K562 (cell line): ENCODE measurements at regions not wholly inside any gene's neighbourhood (a gene's known extent, or its start where the extent isn't known, plus 50 kb on each side); places are given as distances from the start of the nearest gene placed in this dataset.

Source experiments
- ATAC-seq: fragments of 200-7000 bp; cut with Tn5 transposase; 3 replicates; pipeline ENCODE4 v1.9.1; 2020; ENCODE audit warnings: moderate library complexity
- BruUV-seq: library from RNA; stranded (reverse); fragments of 400-500 nt; replicated peaks from 2 replicates; lab custom pipeline; 2021; lab: Mats Ljungman, UMichigan
- CTCF ChIA-PET: fragments of 300-600 bp; formaldehyde crosslinking; extraction: SDS; loops from one replicate; lab custom pipeline; 2021; ENCODE audit warnings: low intra/inter-chr PET ratio; lab: Yijun Ruan, JAX
- POLR2A ChIA-PET: fragments of 300-600, 350-650 bp; sonication (Branson Sonifier 250); formaldehyde crosslinking; extraction: SDS; loops from one replicate; lab custom pipeline; 2021; ENCODE audit warnings: antibody characterized with exemption, inconsistent platforms; lab: Yijun Ruan, JAX
- DNase-seq, 4 experiments: peaks; one replicate each; pipeline versions ENCODE4 v3.0.0 to v3.0.0-alpha.2; 2011 to 2018; ENCODE audit warnings: low spot score in 3 of 4, mixed read lengths in 3 of 4; ENCODE audit errors: extremely low read depth in 1 of 4
- FAIRE-seq: peaks from 2 replicates; lab custom pipeline; 2011; peaks lifted over from hg19 to GRCh38; lab: Jason Lieb, UNC
- H2AFZ ChIP-seq: 2 replicates; pipeline ENCODE4 v1.6.0; 2011; ENCODE audit warnings: low read depth, low read length, control low read depth, inconsistent platforms
- H3K27ac ChIP-seq: fragments of 200-600 bp; 3 replicates; pipeline ENCODE4 v1.8.0; 2011; ENCODE audit warnings: low read depth, mild to moderate bottlenecking, control low read depth, inconsistent platforms, low read length, moderate library complexity, mixed read lengths; ENCODE audit errors: extremely low read depth
- H3K27me3 ChIP-seq, 2 experiments: fragments of 300-600 bp in 1 of 2; 2 replicates in 1 of 2; 3 replicates in 1 of 2; pipeline versions ENCODE4 v1.6.0 to v1.8.0; 2011; ENCODE audit warnings: inconsistent platforms in 2 of 2, low read length in 2 of 2, mild to moderate bottlenecking in 1 of 2, mixed read lengths in 1 of 2, moderate library complexity in 1 of 2; ENCODE audit not compliant: control insufficient read depth in 2 of 2, insufficient read depth in 2 of 2
- H3K36me3 ChIP-seq: fragments of 300-600 bp; 3 replicates; pipeline ENCODE4 v1.8.0; 2011; ENCODE audit warnings: mild to moderate bottlenecking, low read length, inconsistent platforms; ENCODE audit not compliant: control insufficient read depth, insufficient read depth
- H3K4me1 ChIP-seq, 2 experiments: fragments of 200-600 bp in 1 of 2; replicated peaks in 1 of 2; 2 replicates in 1 of 2; 3 replicates in 1 of 2; pipeline versions ENCODE4 v1.5.1 to v1.8.0; 2011; ENCODE audit warnings: inconsistent platforms in 2 of 2, low read length in 2 of 2, mild to moderate bottlenecking in 1 of 2, mixed read lengths in 1 of 2, moderate library complexity in 1 of 2; ENCODE audit not compliant: control insufficient read depth in 2 of 2, insufficient read depth in 2 of 2
- H3K4me2 ChIP-seq: 2 replicates; pipeline ENCODE4 v1.6.1; 2011; ENCODE audit warnings: low read length, control low read depth, inconsistent platforms, mixed read lengths; ENCODE audit not compliant: insufficient read depth
- H3K4me3 ChIP-seq: fragments of 200-600 bp; sonication (generic), shearing (Covaris generic); 2 replicates; pipeline ENCODE4 v1.5.1; 2016; ENCODE audit warnings: control low read depth, inconsistent platforms
- H3K79me2 ChIP-seq: fragments of 200-600 bp; 3 replicates; pipeline ENCODE4 v1.8.0; 2011; ENCODE audit warnings: low read length, inconsistent platforms; ENCODE audit not compliant: control insufficient read depth, insufficient read depth
- H3K9ac ChIP-seq, 2 experiments: 2 replicates each; pipeline versions ENCODE4 v1.6.0 to v1.6.1; 2011; ENCODE audit warnings: low read depth in 2 of 2, low read length in 2 of 2, control low read depth in 1 of 2, inconsistent platforms in 1 of 2, mild to moderate bottlenecking in 1 of 2, mixed read lengths in 1 of 2; ENCODE audit not compliant: insufficient read depth in 1 of 2
- H3K9me1 ChIP-seq: one replicate; pipeline ENCODE4 v1.6.0; 2011; ENCODE audit warnings: inconsistent platforms, mild to moderate bottlenecking, low read length, moderate library complexity; ENCODE audit not compliant: control insufficient read depth, insufficient read depth
- H3K9me3 ChIP-seq: replicated peaks from 2 replicates; pipeline ENCODE4 v1.5.1; 2011; ENCODE audit warnings: low read depth, low read length, inconsistent platforms; ENCODE audit not compliant: control insufficient read depth, insufficient read depth
- H4K20me1 ChIP-seq: replicated peaks from 2 replicates; pipeline ENCODE4 v1.6.1; 2011; ENCODE audit warnings: low read length, inconsistent platforms, mixed read lengths; ENCODE audit not compliant: control insufficient read depth, insufficient read depth
- BRD4 ChIP-seq: fragments of 200-600 bp; sonication (generic); IDR thresholded peaks from 2 replicates; pipeline ENCODE4 v1.6.1; 2017; ENCODE audit warnings: inconsistent platforms
- CREB1 ChIP-seq, 2 experiments: sonication (generic) in 1 of 2; formaldehyde crosslinking in 1 of 2; IDR thresholded peaks; 2 replicates each; pipeline versions ENCODE4 v1.6.1 to v1.8.0; 2012 to 2022; ENCODE audit warnings: inconsistent platforms in 1 of 2, mild to moderate bottlenecking in 1 of 2, missing genetic modification reagents in 1 of 2, moderate library complexity in 1 of 2
- E2F5 ChIP-seq: sonication (generic); formaldehyde crosslinking; IDR thresholded peaks from 2 replicates; pipeline ENCODE4 v1.8.0; 2022; ENCODE audit warnings: mild to moderate bottlenecking, missing genetic modification reagents
- MEF2A ChIP-seq: IDR thresholded peaks from 2 replicates; pipeline ENCODE4 v1.6.1; 2011; ENCODE audit warnings: low read depth, mild to moderate bottlenecking, low read length, moderate library complexity; ENCODE audit not compliant: control insufficient read depth
- NEUROD1 ChIP-seq: fragments of 150-350 bp; IDR thresholded peaks from 2 replicates; pipeline ENCODE4 v1.6.1; 2014; ENCODE audit warnings: borderline replicate concordance, low read length, low read depth; ENCODE audit not compliant: partially characterized antibody
- RAD21 ChIP-seq, 2 experiments: fragments of 250-450 bp in 1 of 2; fragments of 450-650 bp in 1 of 2; sonication (Bioruptor Pico) in 1 of 2; formaldehyde crosslinking in 1 of 2; IDR thresholded peaks in 1 of 2; conservative IDR thresholded peaks in 1 of 2; 2 replicates each; pipeline versions ENCODE4 v1.4.0 to v1.8.0; 2020 to 2022; ENCODE audit warnings: mild to moderate bottlenecking in 2 of 2, moderate library complexity in 1 of 2
- ZC3H8 ChIP-seq: fragments of 450-650 bp; IDR thresholded peaks from 2 replicates; pipeline ENCODE4 v1.6.1; 2017
- ZNF431 ChIP-seq: sonication (generic); formaldehyde crosslinking; IDR thresholded peaks from 2 replicates; pipeline ENCODE4 v1.8.0; 2022; ENCODE audit warnings: mild to moderate bottlenecking, missing genetic modification reagents
- ZNF512 ChIP-seq: IDR thresholded peaks from 2 replicates; pipeline ENCODE4 v1.6.1; 2016; ENCODE audit warnings: missing genetic modification characterization, missing compliant biosample characterization
- WGBS: fragments of 100-300 bp; shearing (Covaris generic); methylation state at CpG from one replicate; pipeline ENCODE4 v1.1.6; 2016; ENCODE audit warnings: low coverage, mixed read lengths; ENCODE audit not compliant: insufficient coverage; ENCODE audit errors: missing lambda C conversion rate; 5-methylcytosine and 5-hydroxymethylcytosine counted together
- in situ Hi-C: fragments of 300-500 bp; cut with MboI; formaldehyde crosslinking; loops from 4 replicates; pipeline ENCODE4 v1.15.0; 2018; ENCODE audit warnings: inconsistent platforms, mixed read lengths
- intact Hi-C: fragments of 100-400 bp; cut with micrococcal nuclease; formaldehyde crosslinking; loops from 2 replicates; pipeline ENCODE4 v1.14.2; 2022

- H3K4me2 ChIP-seq = no peak overlapping the region
- FAIRE-seq = no peak
- no TSS peak for BruUV-seq
Observed at GRCh38 chr19:13622766-13623715, 116.8 kb upstream of the CACNA1A start.

More at GRCh38 chr19:13622766-13623715, 116.8 kb upstream of the CACNA1A start:
- ATAC-seq (no peak), DNase-seq (no peak)
- Histone ChIP-seq H3K4me3 (no peak overlapping the region), H3K9me1 (no peaks in the 10 kb centered on the region), H4K20me1 (no peaks in the 10 kb centered on the region), H3K27ac (no peak overlapping the region), H3K79me2 (no peaks in the 10 kb centered on the region), H3K27me3 (peaks cover 23 to 45% of the 10 kb centered on the region in 2 experiments; a peak in 4 of 5 replicates), H3K36me3 (no peaks in the 10 kb centered on the region), H2AFZ (no peak overlapping the region), H3K9me3 (no peaks in the 10 kb centered on the region), H3K4me1 (no peaks in the 10 kb centered on the region), H3K9ac (no peak overlapping the region)
- intact Hi-C loops = no loop called here
- WGBS = 8% methylated on average over 18 of the region's 18 CpGs
- CTCF ChIA-PET = interaction anchor here (0.6 kb wide), 1 partner anchor 50 kb away, joined by 3 read pairs; no protein-coding TSS in a partner anchor
- POLR2A ChIA-PET = interaction anchor here (0.5 kb wide), 1 partner anchor 1338 kb away, joined by 3 read pairs; no protein-coding TSS in a partner anchor
- in situ Hi-C loops = no loop called here
- no peak for TF ChIP-seq ZNF431 (CRISPR knock-in tag)
- no peak for TF ChIP-seq E2F5
- TF ChIP-seq CREB1 (IDR thresholded peaks at IDR 0.05) = no peak
- TF ChIP-seq CREB1 (CRISPR knock-in tag; IDR thresholded peaks at IDR 0.05) = no peak
- TF ChIP-seq NEUROD1 = no peak
- no peak for TF ChIP-seq ZC3H8
- no peak for TF ChIP-seq BRD4
- TF ChIP-seq ZNF512 (tag) = no peak
- no peak for TF ChIP-seq RAD21 (CRISPR knock-in tag; conservative IDR thresholded peaks at IDR 0.05 in 1 of 2, IDR thresholded peaks at IDR 0.05 in 1 of 2)
- no peak for TF ChIP-seq MEF2A
